Spleen (tissue), 11 donors: ENCODE measurements at regions not wholly inside any gene's neighbourhood (a gene's known extent, or its start where the extent isn't known, plus 50 kb on each side); places are given as distances from the start of the nearest gene placed in this dataset.

Source experiments
- DNase-seq: peaks from one replicate; pipeline ENCODE4 v3.0.0-alpha.2; 2020
- H3K27ac ChIP-seq, 8 donors: fragments of 200-600 bp; sonication (generic) in 7 of 8; 1 replicate in 4 of 8; 2 replicates in 4 of 8; pipeline versions ENCODE4 v1.5.0 to v1.8.0; 2016 to 2021; ENCODE audit warnings: inconsistent platforms in 4 of 8, mild to moderate bottlenecking in 4 of 8, moderate library complexity in 1 of 8
- H3K27me3 ChIP-seq, 7 donors: fragments of 200-600 bp; sonication (generic) in 6 of 7; replicated peaks in 1 of 7; 1 replicate in 4 of 7; 2 replicates in 3 of 7; pipeline versions ENCODE4 v1.5.0 to v1.8.0; 2016 to 2021; ENCODE audit warnings: inconsistent platforms in 3 of 7, mild to moderate bottlenecking in 1 of 7
- H3K36me3 ChIP-seq, 6 donors: fragments of 200-600 bp; sonication (generic) in 5 of 6; 1 replicate in 4 of 6; 2 replicates in 2 of 6; pipeline versions ENCODE4 v1.5.0 to v1.8.0; 2016 to 2021; ENCODE audit warnings: inconsistent platforms in 2 of 6
- H3K4me1 ChIP-seq, 6 donors: fragments of 200-600 bp; sonication (generic) in 5 of 6; 1 replicate in 3 of 6; 2 replicates in 3 of 6; pipeline versions ENCODE4 v1.5.0 to v1.8.0; 2016 to 2021; ENCODE audit warnings: inconsistent platforms in 3 of 6
- H3K4me3 ChIP-seq, 8 donors: fragments of 200-600 bp; sonication (generic) in 7 of 8; 1 replicate in 4 of 8; 2 replicates in 4 of 8; pipeline versions ENCODE4 v1.5.0 to v1.8.0; 2016 to 2021; ENCODE audit warnings: inconsistent platforms in 4 of 8, mild to moderate bottlenecking in 4 of 8, moderate library complexity in 2 of 8
- H3K9me3 ChIP-seq, 8 donors: fragments of 200-600 bp; sonication (generic) in 7 of 8; 1 replicate in 4 of 8; 2 replicates in 4 of 8; pipeline versions ENCODE4 v1.5.0 to v1.8.0; 2016 to 2021; ENCODE audit warnings: inconsistent platforms in 4 of 8
- CTCF ChIP-seq, 11 experiments: fragments of 200-600 bp in 7 of 11; fragments of 450-650 bp in 4 of 11; sonication (generic) in 4 of 11; IDR thresholded peaks in 8 of 11; conservative IDR thresholded peaks in 3 of 11; 1 replicate in 7 of 11; 2 replicates in 4 of 11; pipeline versions ENCODE4 v1.4.0 to v1.8.0; 2016 to 2021; ENCODE audit warnings: antibody characterized with exemption in 11 of 11, inconsistent platforms in 4 of 11, mild to moderate bottlenecking in 1 of 11
- POLR2A ChIP-seq, 3 donors: fragments of 450-650 bp; IDR thresholded peaks; one replicate each; pipeline ENCODE4 v1.5.1; 2017; ENCODE audit warnings: antibody characterized with exemption in 3 of 3, mild to moderate bottlenecking in 1 of 3
- POLR2AphosphoS5 ChIP-seq, 3 donors: sonication (generic); formaldehyde crosslinking; IDR thresholded peaks; one replicate each; pipeline ENCODE4 v1.5.1; 2017; ENCODE audit warnings: antibody characterized with exemption in 3 of 3
- WGBS, 5 donors: extraction: QIAGEN DNeasy Blood & Tissue Kit in 3 of 5; methylation state at CpG; one replicate each; pipeline versions ENCODE4 v1.1.5 to v1.1.7; 2013 to 2018; 5-methylcytosine and 5-hydroxymethylcytosine counted together
- intact Hi-C: fragments of 100-400 bp; cut with DNase I; formaldehyde crosslinking; loops from one replicate; pipeline ENCODE4 v1.15.0; 2023; ENCODE audit warnings: low total_unique reads
- donor health status: healthy with polysubstance abuse.
- donor health status: DM: no; HTN: no; CAD: no; lungs with moderate emphysema.
- donor health status: DM: no; HTN: no; CAD: no.
- donor health status: Bipolar disorder and iron deficiency.
- donor health status: healthy.
- donor health status: DM: no; HTN: no; CAD: no.
- donor health status: DM: yes; HTN: yes; CAD: no.

- H3K27ac ChIP-seq, result no peak overlapping the region
- 59 to 83% (median 69%) methylated on average over 12 of the region's 12 CpGs for WGBS, 5 donors
- intact Hi-C loops, result loop anchor here (10.0 kb wide), 2 partner anchors 311 to 371 kb away; no protein-coding TSS in a partner anchor
These were observed 126.0 kb upstream of the PZP start for GRCh38 chr12:9334041-9334692.

GRCh38 chr12:9333161-9333560, 125.0 kb upstream of the PZP start:
- intact Hi-C loops, result loop anchor here (10.0 kb wide), 2 partner anchors 312 to 372 kb away; no protein-coding TSS in a partner anchor
- H3K27me3 ChIP-seq, result no peaks in the 10 kb centered on the region
- no peak for DNase-seq
- 40 to 92% (median 67%) methylated on average over 4 of the region's 4 CpGs for WGBS, 5 donors
- H3K4me3 ChIP-seq, result no peak overlapping the region
- H3K4me1 ChIP-seq, result peaks cover 0 to 7% (median 4%) of the 10 kb centered on the region in 6 donors
- no peak overlapping the region for H3K27ac ChIP-seq
- H3K36me3 ChIP-seq, result no peaks in the 10 kb centered on the region
- no peak for TF ChIP-seq POLR2AphosphoS5 (IDR thresholded peaks at IDR 0.05)
- no peak for TF ChIP-seq POLR2A (IDR thresholded peaks at IDR 0.05)
- no peak for TF ChIP-seq CTCF (IDR thresholded peaks at IDR 0.05 in 8 of 11, conservative IDR thresholded peaks at IDR 0.05 in 3 of 11)
- peaks cover 0 to 21% (median 19%) of the 10 kb centered on the region in 8 donors for H3K9me3 ChIP-seq

More at GRCh38 chr12:9334041-9334692, 126.0 kb upstream of the PZP start:
- TF ChIP-seq POLR2A (IDR thresholded peaks at IDR 0.05) (no peak), CTCF (IDR thresholded peaks at IDR 0.05 in 8 of 11, conservative IDR thresholded peaks at IDR 0.05 in 3 of 11) (no peak), POLR2AphosphoS5 (IDR thresholded peaks at IDR 0.05) (no peak)
- DNase-seq, result no peak
- H3K4me1 ChIP-seq, result peaks cover 0 to 7% (median 4%) of the 10 kb centered on the region in 6 donors
- H3K9me3 ChIP-seq, result peaks cover 0 to 21% (median 19%) of the 10 kb centered on the region in 8 donors
- no peak overlapping the region for H3K4me3 ChIP-seq
- H3K36me3 ChIP-seq, result no peaks in the 10 kb centered on the region
- H3K27me3 ChIP-seq, result no peaks in the 10 kb centered on the region

- Histone ChIP-seq H3K4me1 (peaks cover 0 to 7% (median 4%) of the 10 kb centered on the region in 6 donors), H3K27me3 (no peaks in the 10 kb centered on the region), H3K9me3 (peaks cover 0 to 21% (median 19%) of the 10 kb centered on the region in 8 donors), H3K4me3 (no peak overlapping the region), H3K36me3 (no peaks in the 10 kb centered on the region), H3K27ac (no peak overlapping the region)
- intact Hi-C loops, result loop anchor here (10.0 kb wide), 2 partner anchors 312 to 372 kb away; no protein-coding TSS in a partner anchor
- DNase-seq, result no peak
- TF ChIP-seq POLR2A (IDR thresholded peaks at IDR 0.05) (no peak), CTCF (IDR thresholded peaks at IDR 0.05 in 8 of 11, conservative IDR thresholded peaks at IDR 0.05 in 3 of 11) (no peak), POLR2AphosphoS5 (IDR thresholded peaks at IDR 0.05) (no peak)
- WGBS, 5 donors, result 53 to 80% (median 79%) methylated on average over 3 to 4 of the region's 4 CpGs
These were observed 124.4 kb upstream of the PZP start for GRCh38 chr12:9332564-9332963.

GRCh38 chr12:9331218-9331626, 123.0 kb upstream of the PZP start:
- intact Hi-C loops, result loop anchor here (10.0 kb wide), 2 partner anchors 314 to 374 kb away; no protein-coding TSS in a partner anchor
- Histone ChIP-seq H3K27me3 (no peaks in the 10 kb centered on the region), H3K27ac (no peak overlapping the region), H3K36me3 (no peaks in the 10 kb centered on the region), H3K4me3 (no peak overlapping the region), H3K4me1 (peaks cover 0 to 13% (median 4%) of the 10 kb centered on the region in 6 donors), H3K9me3 (peaks cover 0 to 7% (median 6%) of the 10 kb centered on the region in 8 donors)
- DNase-seq, result peak; percentile 90
- 10 to 19% (median 15%) methylated on average over 5 of the region's 5 CpGs for WGBS, 5 donors
- TF ChIP-seq POLR2AphosphoS5 (IDR thresholded peaks at IDR 0.05) (peak in 2 of 3 donors; percentile 15 to 38), POLR2A (IDR thresholded peaks at IDR 0.05) (no peak), CTCF (IDR thresholded peaks at IDR 0.05 in 8 of 11, conservative IDR thresholded peaks at IDR 0.05 in 3 of 11) (peak; percentile 90 to 98 (median 95))
